IMR-90 (cell line): ENCODE measurements at regions not wholly inside any gene's neighbourhood (a gene's known extent, or its start where the extent isn't known, plus 50 kb on each side); places are given as distances from the start of the nearest gene placed in this dataset.

ENCODE experiments used
- ATAC-seq: fragments of 200-7000 bp; cut with Tn5 transposase; 2 replicates; pipeline ENCODE4 v1.9.1; 2020; ENCODE audit warnings: low read depth, mild to moderate bottlenecking, moderate library complexity
- BruUV-seq: library from RNA; stranded (reverse); fragments of 400-500 nt; replicated peaks from 2 replicates; lab custom pipeline; 2021; lab: Mats Ljungman, UMichigan
- CTCF ChIA-PET: fragments of 300-600 bp; formaldehyde crosslinking; extraction: SDS; loops from one replicate; lab custom pipeline; 2021; ENCODE audit warnings: antibody characterized with exemption; lab: Yijun Ruan, JAX
- POLR2A ChIA-PET: fragments of 300-600 bp; sonication (Branson Sonifier 250); formaldehyde crosslinking; loops from one replicate; lab custom pipeline; 2022; ENCODE audit warnings: antibody characterized with exemption; ENCODE audit not compliant: unreplicated experiment; lab: Charles Lee
- DNase-seq: peaks from one replicate; pipeline ENCODE4 v3.0.0; 2013
- H2AFZ ChIP-seq: replicated peaks from 2 replicates; pipeline ENCODE3; 2013; ENCODE audit warnings: low read length, mild to moderate bottlenecking; ENCODE audit not compliant: poor library complexity
- H2AK5ac ChIP-seq: 2 replicates; pipeline ENCODE4 v1.6.1; 2013; ENCODE audit warnings: low read depth, low read length, inconsistent platforms
- H2AK9ac ChIP-seq: replicated peaks from 2 replicates; pipeline ENCODE3; 2013; ENCODE audit warnings: mild to moderate bottlenecking, low read depth, low read length, moderate library complexity; ENCODE audit not compliant: poor library complexity
- H2BK120ac ChIP-seq: 2 replicates; pipeline ENCODE4 v1.6.1; 2013; ENCODE audit warnings: low read depth, low read length, inconsistent platforms
- H2BK15ac ChIP-seq: 3 replicates; pipeline ENCODE4 v1.6.1; 2013; ENCODE audit warnings: low read depth, low read length, inconsistent platforms
- H2BK20ac ChIP-seq: 2 replicates; pipeline ENCODE4 v1.6.1; 2013; ENCODE audit warnings: low read depth, mild to moderate bottlenecking, inconsistent platforms, low read length, moderate library complexity
- H2BK5ac ChIP-seq: 2 replicates; pipeline ENCODE4 v1.6.1; 2013; ENCODE audit warnings: mild to moderate bottlenecking, low read depth, low read length, inconsistent platforms; ENCODE audit not compliant: poor library complexity, severe bottlenecking
- H3K14ac ChIP-seq: replicated peaks from 2 replicates; pipeline ENCODE4 v1.6.1; 2013; ENCODE audit warnings: low read depth, low read length, inconsistent platforms
- H3K18ac ChIP-seq: 2 replicates; pipeline ENCODE4 v1.6.1; 2013; ENCODE audit warnings: low read depth, low read length, control low read depth
- H3K23ac ChIP-seq: 2 replicates; pipeline ENCODE4 v1.6.1; 2013; ENCODE audit warnings: low read depth, low read length, inconsistent platforms
- H3K27ac ChIP-seq: 2 replicates; pipeline ENCODE4 v1.5.1; 2013; ENCODE audit warnings: mild to moderate bottlenecking, control low read depth, low read length; ENCODE audit not compliant: insufficient read depth
- H3K27me3 ChIP-seq: 2 replicates; pipeline ENCODE4 v1.6.1; 2013; ENCODE audit warnings: low read length; ENCODE audit not compliant: control insufficient read depth, insufficient read depth
- H3K36me3 ChIP-seq: 2 replicates; pipeline ENCODE4 v1.6.1; 2013; ENCODE audit warnings: low read length, mixed read lengths; ENCODE audit not compliant: control insufficient read depth, insufficient read depth
- H3K4ac ChIP-seq: 2 replicates; pipeline ENCODE4 v1.6.1; 2013; ENCODE audit warnings: low read depth, low read length, inconsistent platforms
- H3K4me1 ChIP-seq: 2 replicates; pipeline ENCODE4 v1.6.1; 2013; ENCODE audit warnings: low read length, mixed read lengths; ENCODE audit not compliant: control insufficient read depth, insufficient read depth
- H3K4me2 ChIP-seq: 2 replicates; pipeline ENCODE4 v1.6.1; 2013; ENCODE audit warnings: low read depth, mild to moderate bottlenecking, control low read depth, low read length, moderate library complexity
- H3K4me3 ChIP-seq: 2 replicates; pipeline ENCODE4 v1.5.1; 2013; ENCODE audit warnings: low read depth, mild to moderate bottlenecking, control low read depth, low read length, moderate library complexity; ENCODE audit not compliant: insufficient read depth
- H3K56ac ChIP-seq: 2 replicates; pipeline ENCODE4 v1.6.1; 2013; ENCODE audit warnings: low read length, inconsistent platforms; ENCODE audit not compliant: insufficient read depth; ENCODE audit errors: extremely low read depth
- H3K79me1 ChIP-seq, 2 experiments: 2 replicates each; pipeline ENCODE4 v1.6.1; 2013; ENCODE audit warnings: low read length in 2 of 2, inconsistent platforms in 1 of 2, low read depth in 1 of 2
- H3K9ac ChIP-seq: 2 replicates; pipeline ENCODE4 v1.6.1; 2013; ENCODE audit warnings: low read depth, low read length, control low read depth
- H3K9me1 ChIP-seq: 2 replicates; pipeline ENCODE4 v1.6.1; 2013; ENCODE audit warnings: low read length, inconsistent platforms; ENCODE audit not compliant: insufficient read depth
- H3K9me3 ChIP-seq: 2 replicates; pipeline ENCODE4 v1.6.1; 2013; ENCODE audit warnings: low read length; ENCODE audit not compliant: control insufficient read depth, insufficient read depth
- H4K20me1 ChIP-seq: 2 replicates; pipeline ENCODE4 v1.6.1; 2013; ENCODE audit warnings: low read length, inconsistent platforms; ENCODE audit not compliant: insufficient read depth
- H4K5ac ChIP-seq: 2 replicates; pipeline ENCODE4 v1.6.1; 2013; ENCODE audit warnings: mild to moderate bottlenecking, low read depth, low read length, control low read depth
- H4K8ac ChIP-seq, 2 experiments: 2 replicates each; pipeline ENCODE4 v1.6.1; 2013; ENCODE audit warnings: low read depth in 2 of 2, low read length in 2 of 2, control low read depth in 1 of 2, inconsistent platforms in 1 of 2
- H4K91ac ChIP-seq: 2 replicates; pipeline ENCODE4 v1.6.1; 2013; ENCODE audit warnings: low read depth, low read length, inconsistent platforms; ENCODE audit not compliant: insufficient read depth
- BHLHE40 ChIP-seq: fragments of 150-350 bp; IDR thresholded peaks from 2 replicates; pipeline ENCODE4 v1.6.1; 2016; ENCODE audit warnings: mild to moderate bottlenecking, low read depth, low read length
- CEBPB ChIP-seq: IDR thresholded peaks from 2 replicates; pipeline ENCODE4 v1.6.1; 2012; ENCODE audit warnings: low read depth, low read length, improper control_type of control experiment
- CHD1 ChIP-seq: IDR thresholded peaks from 2 replicates; pipeline ENCODE4 v1.6.1; 2012; ENCODE audit warnings: low read depth, low read length, improper control_type of control experiment
- CTCF ChIP-seq: conservative IDR thresholded peaks from 2 replicates; pipeline ENCODE4 v1.5.1; 2012; ENCODE audit warnings: mild to moderate bottlenecking, low read depth, low read length, improper control_type of control experiment
- FOS ChIP-seq: fragments of 150-350 bp; IDR thresholded peaks from 2 replicates; pipeline ENCODE4 v1.6.1; 2016; ENCODE audit warnings: low read depth, low read length
- MAFK ChIP-seq: IDR thresholded peaks from 2 replicates; pipeline ENCODE4 v1.6.1; 2012; ENCODE audit warnings: low read depth, low read length, improper control_type of control experiment
- MAZ ChIP-seq: IDR thresholded peaks from 2 replicates; pipeline ENCODE4 v1.6.1; 2012; ENCODE audit warnings: low read depth, mild to moderate bottlenecking, low read length, improper control_type of control experiment, moderate library complexity, borderline replicate concordance
- NFE2L2 ChIP-seq: fragments of 150-350 bp; IDR thresholded peaks from 2 replicates; pipeline ENCODE4 v1.6.1; 2016; ENCODE audit warnings: low read depth, mild to moderate bottlenecking, low read length
- POLR2A ChIP-seq: IDR thresholded peaks from 2 replicates; pipeline ENCODE4 v1.6.1; 2012; ENCODE audit warnings: mild to moderate bottlenecking, low read depth, low read length
- RCOR1 ChIP-seq: IDR thresholded peaks from 2 replicates; pipeline ENCODE4 v1.6.1; 2012; ENCODE audit warnings: mild to moderate bottlenecking, low read length, improper control_type of control experiment; ENCODE audit not compliant: insufficient replicate concordance
- RFX5 ChIP-seq: IDR thresholded peaks from 2 replicates; pipeline ENCODE4 v1.8.0; 2012; ENCODE audit warnings: low read depth, mild to moderate bottlenecking, low read length, moderate library complexity
- SMC3 ChIP-seq: fragments of 150-350 bp; IDR thresholded peaks from 2 replicates; pipeline ENCODE4 v1.6.1; 2016; ENCODE audit warnings: low read depth, mild to moderate bottlenecking, antibody characterized with exemption, low read length, moderate library complexity
- USF2 ChIP-seq: fragments of 150-350 bp; IDR thresholded peaks from 2 replicates; pipeline ENCODE4 v1.6.1; 2017; ENCODE audit warnings: mild to moderate bottlenecking, antibody characterized with exemption, low read length, low read depth
- WGBS, 2 experiments: methylation state at CpG; one replicate each; pipeline versions ENCODE4 v1.1.5 to v1.1.7; 2013; ENCODE audit warnings: missing lambda C conversion rate in 2 of 2; ENCODE audit not compliant: insufficient read length in 1 of 2; ENCODE audit errors: extremely low coverage in 2 of 2; 5-methylcytosine and 5-hydroxymethylcytosine counted together
- dilution Hi-C: fragments of 300-500 bp; cut with HindIII; formaldehyde crosslinking; loops from one replicate; pipeline ENCODE4 v1.14.3; 2018; ENCODE audit warnings: low sequenced_read_pairs; ENCODE audit not compliant: unreplicated experiment
- in situ Hi-C: fragments of 300-500 bp; cut with MboI; formaldehyde crosslinking; loops from 3 replicates; pipeline ENCODE4 v1.14.3; 2019; ENCODE audit warnings: low sequenced_read_pairs, inconsistent platforms, mixed read lengths
- intact Hi-C: fragments of 100-400 bp; cut with micrococcal nuclease; formaldehyde crosslinking; loops from 2 replicates; pipeline ENCODE4 v1.10.0; 2022

- dilution Hi-C loops, result no loop called here
- Histone ChIP-seq H3K14ac (no peak overlapping the region), H2BK20ac (no peak overlapping the region), H3K27ac (no peak overlapping the region), H3K18ac (no peak overlapping the region), H2BK15ac (no peak overlapping the region), H3K4me1 (no peaks in the 10 kb centered on the region), H2BK5ac (no peak overlapping the region), H3K79me1 (no peaks in the 10 kb centered on the region), H2AK9ac (no peak overlapping the region), H4K8ac (no peak overlapping the region), H3K9ac (no peak overlapping the region), H3K56ac (no peak overlapping the region), H2AK5ac (no peak overlapping the region), H2AFZ (no peak overlapping the region), H3K27me3 (no peaks in the 10 kb centered on the region), H2BK120ac (no peak overlapping the region), H3K9me1 (no peaks in the 10 kb centered on the region), H3K4me3 (no peak overlapping the region), H4K20me1 (no peaks in the 10 kb centered on the region), H3K23ac (no peak overlapping the region), H4K91ac (no peak overlapping the region), H3K4me2 (no peak overlapping the region), H3K9me3 (peaks cover 8% of the 10 kb centered on the region), H3K4ac (no peak overlapping the region), H4K5ac (no peak overlapping the region), H3K36me3 (no peaks in the 10 kb centered on the region)
- CTCF ChIA-PET, result no interaction called here
- no TSS peak for BruUV-seq
- DNase-seq, result no peak
- intact Hi-C loops, result no loop called here
- no peak for ATAC-seq
- in situ Hi-C loops, result no loop called here
- POLR2A ChIA-PET, result no interaction called here
- WGBS, 2 experiments, result no CpG with 5 or more reads among the region's 1 CpG
- TF ChIP-seq BHLHE40 (no peak), MAZ (no peak), CTCF (no peak), MAFK (no peak), CEBPB (no peak), NFE2L2 (no peak), FOS (no peak), SMC3 (no peak), POLR2A (no peak), CHD1 (no peak), USF2 (no peak), RCOR1 (no peak), RFX5 (no peak)
These were observed 146.4 kb downstream of the PTH2R start for GRCh38 chr2:208552943-208553342.
